ENCODE measurements at regions not wholly inside any gene's neighbourhood (a gene's known extent, or its start where the extent isn't known, plus 50 kb on each side); places are given as distances from the start of the nearest gene placed in this dataset.
"Not testable (repeated sequence)": the region's sequence is repeated elsewhere in the genome, so short reads cannot be mapped to it uniquely, and the experiment has no call there.

GRCh38 chr3:189001559-189001958 is 170.2 kb upstream of the TPRG1 start:
- no peaks in the 10 kb centered on the region for H3K9me3 ChIP-seq (ENCODE audit: control insufficient read depth in 3 of 3, low read length in 3 of 3)
- no peaks in the 10 kb centered on the region for H3K27me3 ChIP-seq (ENCODE audit: control insufficient read depth in 3 of 3, insufficient read depth in 3 of 3, low read length in 3 of 3)
- no peak overlapping the region for H3K4me3 ChIP-seq (ENCODE audit: low read length in 3 of 3)
- peaks cover 0 to 3% (median 0%) of the 10 kb centered on the region in 3 donors for H3K36me3 ChIP-seq (ENCODE audit: control insufficient read depth in 3 of 3, insufficient read depth in 3 of 3, low read length in 3 of 3)
- no peaks in the 10 kb centered on the region for H3K4me1 ChIP-seq (ENCODE audit: control insufficient read depth in 3 of 3, insufficient read depth in 3 of 3, low read length in 3 of 3)
- no peak overlapping the region for H3K27ac ChIP-seq (ENCODE audit: low read depth, low read length)
- H3K9ac ChIP-seq (ENCODE audit: low read depth in 1 of 3, low read length in 3 of 3) = no peak overlapping the region

DNA sequence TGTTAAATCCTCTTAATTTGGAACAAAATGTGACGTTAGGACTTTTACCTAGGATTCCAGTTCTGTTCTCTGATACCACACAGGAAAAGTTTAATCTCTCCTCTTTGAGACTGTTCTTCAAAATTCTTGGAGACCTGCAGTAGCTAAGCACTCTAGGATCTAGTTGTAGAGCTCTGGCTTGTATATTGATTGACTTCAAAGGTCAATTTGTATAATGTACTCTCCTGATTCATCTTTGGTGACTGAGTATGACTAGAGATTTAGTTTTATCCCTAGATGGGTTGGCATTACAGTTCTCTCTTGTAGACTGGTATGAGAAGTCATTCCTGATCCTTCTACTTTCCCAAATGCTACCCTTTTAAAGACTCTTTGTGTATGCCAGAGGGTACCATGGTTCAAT is 168.4 kb upstream of the TPRG1 start:
- Histone ChIP-seq H3K36me3 (ENCODE audit: control insufficient read depth in 3 of 3, insufficient read depth in 3 of 3, low read length in 3 of 3) (peaks cover 0 to 3% (median 0%) of the 10 kb centered on the region in 3 donors), H3K9me3 (ENCODE audit: control insufficient read depth in 3 of 3, low read length in 3 of 3) (no peaks in the 10 kb centered on the region), H3K9ac (ENCODE audit: low read depth in 1 of 3, low read length in 3 of 3) (no peak overlapping the region), H3K4me1 (ENCODE audit: control insufficient read depth in 3 of 3, insufficient read depth in 3 of 3, low read length in 3 of 3) (no peaks in the 10 kb centered on the region), H3K4me3 (ENCODE audit: low read length in 3 of 3) (no peak overlapping the region), H3K27ac (ENCODE audit: low read depth, low read length) (no peak overlapping the region), H3K27me3 (ENCODE audit: control insufficient read depth in 3 of 3, insufficient read depth in 3 of 3, low read length in 3 of 3) (no peaks in the 10 kb centered on the region)

DNA sequence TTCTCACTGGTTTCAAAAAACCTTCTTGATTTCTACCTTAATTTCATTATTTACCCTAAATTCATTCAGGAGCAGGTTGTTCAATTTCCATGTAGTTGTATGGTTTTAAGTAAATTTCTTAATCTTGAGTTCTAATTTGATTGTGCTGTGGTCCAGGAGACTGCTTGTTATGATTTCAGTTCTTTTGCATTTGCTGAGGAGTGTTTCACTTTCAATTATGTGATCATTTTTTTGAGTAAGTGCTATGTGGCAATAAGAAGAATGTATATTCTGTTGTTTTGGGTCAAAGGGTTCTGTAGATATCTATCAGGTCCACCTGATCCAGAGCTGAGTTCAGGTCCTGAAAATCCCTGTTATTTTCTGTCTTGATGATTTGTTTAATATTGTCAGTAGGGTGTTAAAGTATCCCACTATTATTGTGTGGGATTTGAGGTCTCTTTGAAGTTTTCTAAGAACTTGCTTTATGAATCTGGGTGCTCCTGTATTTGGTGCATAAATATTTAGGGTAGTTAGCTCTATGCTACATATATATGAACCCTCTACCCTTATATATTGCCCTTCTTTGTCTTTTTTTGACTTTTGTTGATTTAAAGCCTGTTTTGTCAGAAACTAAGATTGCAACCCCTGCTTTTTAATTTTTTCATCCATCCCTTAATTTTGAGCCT is 158.4 kb upstream of the TPRG1 start:
- H3K9ac ChIP-seq (ENCODE audit: low read depth in 1 of 3, low read length in 3 of 3) = no peak overlapping the region
- H3K4me3 ChIP-seq (ENCODE audit: low read length in 3 of 3) = no peak overlapping the region
- H3K9me3 ChIP-seq (ENCODE audit: control insufficient read depth in 3 of 3, low read length in 3 of 3) = no peaks in the 10 kb centered on the region
- H3K36me3 ChIP-seq (ENCODE audit: control insufficient read depth in 3 of 3, insufficient read depth in 3 of 3, low read length in 3 of 3) = no peaks in the 10 kb centered on the region
- no peaks in the 10 kb centered on the region for H3K27me3 ChIP-seq (ENCODE audit: control insufficient read depth in 3 of 3, insufficient read depth in 3 of 3, low read length in 3 of 3)
- H3K4me1 ChIP-seq (ENCODE audit: control insufficient read depth in 3 of 3, insufficient read depth in 3 of 3, low read length in 3 of 3) = no peaks in the 10 kb centered on the region
- H3K27ac ChIP-seq (ENCODE audit: low read depth, low read length) = no peak overlapping the region

- no peak overlapping the region for H3K9ac ChIP-seq (ENCODE audit: low read depth in 1 of 3, low read length in 3 of 3)
- no peaks in the 10 kb centered on the region for H3K4me1 ChIP-seq (ENCODE audit: control insufficient read depth in 3 of 3, insufficient read depth in 3 of 3, low read length in 3 of 3)
- H3K27me3 ChIP-seq (ENCODE audit: control insufficient read depth in 3 of 3, insufficient read depth in 3 of 3, low read length in 3 of 3) = no peaks in the 10 kb centered on the region
- H3K9me3 ChIP-seq (ENCODE audit: control insufficient read depth in 3 of 3, low read length in 3 of 3) = no peaks in the 10 kb centered on the region
- H3K4me3 ChIP-seq (ENCODE audit: low read length in 3 of 3) = no peak overlapping the region
- no peaks in the 10 kb centered on the region for H3K36me3 ChIP-seq (ENCODE audit: control insufficient read depth in 3 of 3, insufficient read depth in 3 of 3, low read length in 3 of 3)
- H3K27ac ChIP-seq (ENCODE audit: low read depth, low read length) = no peak overlapping the region
These were observed 157.2 kb upstream of the TPRG1 start for GRCh38 chr3:189014526-189014925.

DNA sequence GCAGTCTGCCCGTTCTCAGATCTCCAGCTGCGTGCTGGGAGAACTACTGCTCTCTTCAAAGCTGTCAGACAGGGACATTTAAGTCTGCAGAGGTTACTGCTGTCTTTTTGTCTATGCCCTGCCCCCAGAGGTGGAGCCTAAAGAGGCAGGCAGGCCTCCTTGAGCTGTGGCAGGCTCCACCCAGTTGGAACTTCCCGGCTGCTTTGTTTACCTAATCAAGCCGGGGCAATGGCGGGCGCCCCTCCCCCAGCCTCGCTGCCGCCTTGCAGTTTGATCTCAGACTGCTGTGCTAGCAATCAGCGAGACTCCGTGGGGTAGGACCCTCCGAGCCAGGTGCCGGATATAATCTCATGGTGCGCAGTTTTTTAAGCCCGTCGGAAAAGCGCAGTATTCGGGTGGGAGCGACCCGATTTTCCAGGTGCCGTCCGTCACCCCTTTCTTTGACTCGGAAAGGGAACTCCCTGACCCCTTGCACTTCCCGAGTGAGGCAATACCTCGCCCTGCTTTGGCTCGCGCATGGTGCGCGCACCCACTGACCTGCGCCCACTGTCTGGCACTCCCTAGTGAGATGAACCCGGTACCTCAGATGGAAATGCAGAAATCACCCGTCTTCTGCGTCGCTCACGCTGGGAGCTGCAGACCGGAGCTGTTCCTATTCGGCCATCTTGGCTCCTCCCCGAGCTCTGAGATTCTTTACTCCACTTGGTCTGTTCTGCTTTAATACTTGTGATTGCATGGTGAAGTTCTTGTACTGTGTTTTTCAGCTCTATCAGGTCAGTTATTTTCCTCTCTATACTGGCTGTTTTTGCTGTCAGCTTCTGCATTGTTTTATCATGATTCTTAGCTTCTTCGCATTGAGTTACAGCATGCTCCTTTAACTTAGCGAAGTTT is 148.9 kb upstream of the TPRG1 start:
- not testable (repeated sequence) for H3K4me3 ChIP-seq (ENCODE audit: low read length in 3 of 3); H3K9ac ChIP-seq (ENCODE audit: low read depth in 1 of 3, low read length in 3 of 3); H3K36me3 ChIP-seq (ENCODE audit: control insufficient read depth in 3 of 3, insufficient read depth in 3 of 3, low read length in 3 of 3); H3K4me1 ChIP-seq (ENCODE audit: control insufficient read depth in 3 of 3, insufficient read depth in 3 of 3, low read length in 3 of 3); H3K27me3 ChIP-seq (ENCODE audit: control insufficient read depth in 3 of 3, insufficient read depth in 3 of 3, low read length in 3 of 3); H3K27ac ChIP-seq (ENCODE audit: low read depth, low read length); H3K9me3 ChIP-seq (ENCODE audit: control insufficient read depth in 3 of 3, low read length in 3 of 3)

DNA sequence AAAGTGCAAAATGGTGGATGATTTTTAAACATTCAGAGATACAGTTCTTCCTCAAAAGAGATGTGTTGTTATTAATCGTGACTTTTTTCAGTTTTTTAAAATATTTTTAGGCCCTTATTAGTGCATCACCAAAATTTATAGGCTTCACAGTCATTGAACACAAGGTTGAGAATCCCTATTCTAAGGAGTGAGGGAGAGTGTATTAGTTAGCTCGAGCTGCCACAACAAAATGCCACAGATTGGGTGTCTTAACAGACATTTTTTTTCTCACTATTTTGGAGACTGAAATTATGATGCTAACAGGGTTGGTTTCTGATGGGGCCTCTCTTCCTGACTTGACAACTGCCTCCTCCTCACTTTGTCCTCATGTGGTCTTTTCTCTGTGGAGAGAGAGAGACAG is 145.9 kb upstream of the TPRG1 start:
- no peak overlapping the region for H3K4me3 ChIP-seq (ENCODE audit: low read length in 3 of 3)
- H3K27ac ChIP-seq (ENCODE audit: low read depth, low read length) = no peak overlapping the region
- H3K9me3 ChIP-seq (ENCODE audit: control insufficient read depth in 3 of 3, low read length in 3 of 3) = no peaks in the 10 kb centered on the region
- no peaks in the 10 kb centered on the region for H3K4me1 ChIP-seq (ENCODE audit: control insufficient read depth in 3 of 3, insufficient read depth in 3 of 3, low read length in 3 of 3)
- H3K27me3 ChIP-seq (ENCODE audit: control insufficient read depth in 3 of 3, insufficient read depth in 3 of 3, low read length in 3 of 3) = no peaks in the 10 kb centered on the region
- H3K9ac ChIP-seq (ENCODE audit: low read depth in 1 of 3, low read length in 3 of 3) = no peak overlapping the region
- H3K36me3 ChIP-seq (ENCODE audit: control insufficient read depth in 3 of 3, insufficient read depth in 3 of 3, low read length in 3 of 3) = no peaks in the 10 kb centered on the region

- H3K4me3 ChIP-seq (ENCODE audit: low read length in 3 of 3) = no peak overlapping the region
- H3K36me3 ChIP-seq (ENCODE audit: control insufficient read depth in 3 of 3, insufficient read depth in 3 of 3, low read length in 3 of 3) = no peaks in the 10 kb centered on the region
- no peaks in the 10 kb centered on the region for H3K9me3 ChIP-seq (ENCODE audit: control insufficient read depth in 3 of 3, low read length in 3 of 3)
- H3K27me3 ChIP-seq (ENCODE audit: control insufficient read depth in 3 of 3, insufficient read depth in 3 of 3, low read length in 3 of 3) = no peaks in the 10 kb centered on the region
- H3K27ac ChIP-seq (ENCODE audit: low read depth, low read length) = no peak overlapping the region
- H3K9ac ChIP-seq (ENCODE audit: low read depth in 1 of 3, low read length in 3 of 3) = no peak overlapping the region
- no peaks in the 10 kb centered on the region for H3K4me1 ChIP-seq (ENCODE audit: control insufficient read depth in 3 of 3, insufficient read depth in 3 of 3, low read length in 3 of 3)
These were observed 144.1 kb upstream of the TPRG1 start for GRCh38 chr3:189027626-189028155.

GRCh38 chr3:189038773-189039745 is 132.7 kb upstream of the TPRG1 start:
- Histone ChIP-seq H3K27ac (ENCODE audit: low read depth, low read length) (no peak overlapping the region), H3K36me3 (ENCODE audit: control insufficient read depth in 3 of 3, insufficient read depth in 3 of 3, low read length in 3 of 3) (no peaks in the 10 kb centered on the region), H3K4me3 (ENCODE audit: low read length in 3 of 3) (no peak overlapping the region), H3K9me3 (ENCODE audit: control insufficient read depth in 3 of 3, low read length in 3 of 3) (no peaks in the 10 kb centered on the region), H3K27me3 (ENCODE audit: control insufficient read depth in 3 of 3, insufficient read depth in 3 of 3, low read length in 3 of 3) (no peaks in the 10 kb centered on the region), H3K4me1 (ENCODE audit: control insufficient read depth in 3 of 3, insufficient read depth in 3 of 3, low read length in 3 of 3) (no peaks in the 10 kb centered on the region), H3K9ac (ENCODE audit: low read depth in 1 of 3, low read length in 3 of 3) (no peak overlapping the region)

DNA sequence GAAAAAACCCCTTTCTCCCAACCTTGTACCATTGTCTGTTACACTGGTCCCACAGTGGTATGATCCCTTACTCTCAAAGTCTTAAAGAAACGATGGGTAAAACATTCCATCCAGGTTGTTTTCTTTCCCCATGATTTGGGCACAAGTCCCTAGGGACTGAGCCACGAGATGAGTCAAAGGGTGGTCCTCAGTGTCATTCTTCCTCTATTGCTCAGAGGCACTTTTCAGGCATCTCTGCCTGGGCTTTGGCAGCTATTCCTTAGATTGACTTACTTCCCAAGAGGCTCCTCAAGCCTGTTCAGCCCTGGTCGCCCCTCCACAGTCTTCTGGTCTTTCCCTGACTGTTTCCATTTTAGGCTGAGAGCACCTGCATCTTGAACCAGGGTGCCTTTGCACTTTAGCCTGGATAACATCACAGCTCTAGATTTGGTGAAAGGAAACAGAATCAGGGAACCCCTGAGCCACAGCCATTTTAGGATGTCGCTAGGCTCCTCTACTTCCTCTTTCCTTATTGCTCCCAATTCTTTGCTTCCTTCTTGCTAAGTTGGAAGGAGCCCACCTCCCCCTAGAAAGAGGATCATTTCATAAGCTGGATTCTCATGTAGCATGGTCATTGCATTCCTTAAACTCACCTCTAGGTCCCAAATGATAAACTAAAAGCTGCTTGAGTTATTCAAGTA is 131.0 kb upstream of the TPRG1 start:
- H3K9me3 ChIP-seq (ENCODE audit: control insufficient read depth in 3 of 3, low read length in 3 of 3) = no peaks in the 10 kb centered on the region

More for the DNA sequence above, 131.0 kb upstream of the TPRG1 start:
- Histone ChIP-seq H3K27me3 (ENCODE audit: control insufficient read depth in 3 of 3, insufficient read depth in 3 of 3, low read length in 3 of 3) (no peaks in the 10 kb centered on the region), H3K4me1 (ENCODE audit: control insufficient read depth in 3 of 3, insufficient read depth in 3 of 3, low read length in 3 of 3) (no peaks in the 10 kb centered on the region), H3K9ac (ENCODE audit: low read depth in 1 of 3, low read length in 3 of 3) (no peak overlapping the region), H3K27ac (ENCODE audit: low read depth, low read length) (no peak overlapping the region), H3K36me3 (ENCODE audit: control insufficient read depth in 3 of 3, insufficient read depth in 3 of 3, low read length in 3 of 3) (no peaks in the 10 kb centered on the region), H3K4me3 (ENCODE audit: low read length in 3 of 3) (no peak overlapping the region)
